ENCODE measurements at regions not wholly inside any gene's neighbourhood (a gene's known extent, or its start where the extent isn't known, plus 50 kb on each side); places are given as distances from the start of the nearest gene placed in this dataset.
"Not testable (repeated sequence)": the region's sequence is repeated elsewhere in the genome, so short reads cannot be mapped to it uniquely, and the experiment has no call there.

DNA sequence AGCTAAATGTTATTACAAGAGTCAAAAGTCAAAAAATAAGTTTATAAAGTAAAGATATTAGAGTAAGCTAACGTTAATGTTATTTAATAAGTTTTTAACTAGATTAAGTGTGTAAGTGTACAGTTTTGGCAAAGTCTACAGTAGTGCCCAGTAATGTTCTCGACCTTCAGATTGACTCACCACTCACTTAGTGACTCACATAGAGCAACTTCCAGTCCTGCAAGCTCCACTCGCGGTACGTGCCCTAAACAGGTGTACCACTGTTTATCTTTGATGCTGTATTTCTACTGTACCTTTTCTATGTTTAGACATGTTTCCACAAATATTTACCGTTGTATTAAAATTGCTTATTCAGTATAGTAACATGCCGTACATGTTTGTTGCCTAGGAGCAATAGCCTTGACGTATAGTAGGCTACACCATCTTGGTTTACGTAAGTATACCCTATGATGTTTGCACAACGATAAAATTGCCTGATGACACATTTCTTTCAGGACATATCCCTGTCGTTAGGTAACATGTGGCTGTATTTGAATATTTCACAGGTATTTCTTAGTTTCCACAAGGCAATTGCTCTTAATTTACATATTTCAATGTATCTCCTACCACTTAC, 1641.9 kb upstream of the PIK3C3 start:
- H3K4me3 ChIP-seq = no peak overlapping the region
- H3K4me1 ChIP-seq = no peaks in the 10 kb centered on the region
- H3K27ac ChIP-seq = no peak overlapping the region
- H3K9me3 ChIP-seq = no peaks in the 10 kb centered on the region
- no peaks in the 10 kb centered on the region for H3K36me3 ChIP-seq
- H3K27me3 ChIP-seq = no peaks in the 10 kb centered on the region
- no peak for TF ChIP-seq POLR2A (IDR thresholded peaks at IDR 0.05)
- TF ChIP-seq, protein P1, sequence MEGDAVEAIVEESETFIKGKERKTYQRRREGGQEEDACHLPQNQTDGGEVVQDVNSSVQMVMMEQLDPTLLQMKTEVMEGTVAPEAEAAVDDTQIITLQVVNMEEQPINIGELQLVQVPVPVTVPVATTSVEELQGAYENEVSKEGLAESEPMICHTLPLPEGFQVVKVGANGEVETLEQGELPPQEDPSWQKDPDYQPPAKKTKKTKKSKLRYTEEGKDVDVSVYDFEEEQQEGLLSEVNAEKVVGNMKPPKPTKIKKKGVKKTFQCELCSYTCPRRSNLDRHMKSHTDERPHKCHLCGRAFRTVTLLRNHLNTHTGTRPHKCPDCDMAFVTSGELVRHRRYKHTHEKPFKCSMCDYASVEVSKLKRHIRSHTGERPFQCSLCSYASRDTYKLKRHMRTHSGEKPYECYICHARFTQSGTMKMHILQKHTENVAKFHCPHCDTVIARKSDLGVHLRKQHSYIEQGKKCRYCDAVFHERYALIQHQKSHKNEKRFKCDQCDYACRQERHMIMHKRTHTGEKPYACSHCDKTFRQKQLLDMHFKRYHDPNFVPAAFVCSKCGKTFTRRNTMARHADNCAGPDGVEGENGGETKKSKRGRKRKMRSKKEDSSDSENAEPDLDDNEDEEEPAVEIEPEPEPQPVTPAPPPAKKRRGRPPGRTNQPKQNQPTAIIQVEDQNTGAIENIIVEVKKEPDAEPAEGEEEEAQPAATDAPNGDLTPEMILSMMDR (IDR thresholded peaks at IDR 0.05) = no peak
- DNase-seq = no peak

DNA sequence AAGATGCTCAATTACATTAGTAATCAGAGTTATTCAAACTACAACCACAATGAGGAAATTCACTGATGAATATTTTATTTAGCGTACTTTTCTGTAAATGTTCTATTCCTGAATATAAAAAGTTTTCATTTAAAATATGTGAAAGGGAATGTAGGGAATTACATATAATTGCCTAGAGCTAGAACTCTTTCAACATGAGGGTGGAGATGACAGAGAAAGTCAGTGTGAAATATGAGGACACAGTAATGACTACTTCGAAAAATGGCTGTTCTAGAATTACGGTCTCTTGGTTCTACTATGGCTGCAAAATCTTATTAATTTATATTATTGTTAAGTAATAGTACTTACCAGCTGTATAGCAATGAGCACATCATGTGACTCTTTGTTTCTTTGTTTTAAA, 1647.4 kb upstream of the PIK3C3 start:
- no peak overlapping the region for H3K27ac ChIP-seq
- no peaks in the 10 kb centered on the region for H3K36me3 ChIP-seq
- no peaks in the 10 kb centered on the region for H3K4me1 ChIP-seq
- TF ChIP-seq, protein P1 (IDR thresholded peaks at IDR 0.05) = no peak
- no peak for TF ChIP-seq POLR2A (IDR thresholded peaks at IDR 0.05)
- no peaks in the 10 kb centered on the region for H3K9me3 ChIP-seq
- no peak for DNase-seq
- no peak overlapping the region for H3K4me3 ChIP-seq
- H3K27me3 ChIP-seq = no peaks in the 10 kb centered on the region

DNA sequence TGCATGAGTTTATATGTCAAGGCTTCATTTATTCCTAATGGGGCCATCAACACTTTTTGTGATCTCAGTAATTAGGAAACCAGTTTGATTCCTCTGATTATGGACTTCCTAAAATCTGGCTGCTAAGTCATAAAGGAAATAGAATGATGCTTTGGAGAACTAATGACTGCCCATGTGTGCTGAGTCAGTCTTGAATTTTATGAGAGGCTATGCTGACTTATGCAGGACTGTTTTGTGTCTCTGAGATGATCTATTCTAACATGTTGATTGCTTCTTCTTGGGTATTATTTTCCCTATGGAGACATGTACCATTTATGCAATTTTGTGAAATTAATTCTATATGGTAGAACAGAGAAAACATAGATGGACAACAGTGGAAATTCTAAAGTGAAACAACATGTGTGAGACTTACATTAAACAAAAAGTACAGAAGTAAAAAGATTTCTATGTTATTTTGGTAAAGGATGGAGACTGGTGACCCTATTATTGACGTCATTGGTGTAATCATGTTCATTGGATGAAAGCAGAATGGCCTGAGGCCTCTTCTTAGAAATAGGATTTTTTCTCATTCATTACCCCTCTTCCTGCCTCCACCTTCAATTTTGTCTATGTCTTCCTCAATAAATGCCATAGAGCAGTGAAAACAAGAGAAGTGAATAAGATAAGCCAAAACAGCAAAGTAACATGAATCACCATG, 1658.2 kb upstream of the PIK3C3 start:
- TF ChIP-seq POLR2A (IDR thresholded peaks at IDR 0.05) = no peak
- TF ChIP-seq, protein P1 (IDR thresholded peaks at IDR 0.05) = no peak
- no peaks in the 10 kb centered on the region for H3K9me3 ChIP-seq
- DNase-seq = no peak
- no peaks in the 10 kb centered on the region for H3K4me1 ChIP-seq
- no peaks in the 10 kb centered on the region for H3K27me3 ChIP-seq
- H3K36me3 ChIP-seq = no peaks in the 10 kb centered on the region
- no peak overlapping the region for H3K27ac ChIP-seq
- no peak overlapping the region for H3K4me3 ChIP-seq

DNA sequence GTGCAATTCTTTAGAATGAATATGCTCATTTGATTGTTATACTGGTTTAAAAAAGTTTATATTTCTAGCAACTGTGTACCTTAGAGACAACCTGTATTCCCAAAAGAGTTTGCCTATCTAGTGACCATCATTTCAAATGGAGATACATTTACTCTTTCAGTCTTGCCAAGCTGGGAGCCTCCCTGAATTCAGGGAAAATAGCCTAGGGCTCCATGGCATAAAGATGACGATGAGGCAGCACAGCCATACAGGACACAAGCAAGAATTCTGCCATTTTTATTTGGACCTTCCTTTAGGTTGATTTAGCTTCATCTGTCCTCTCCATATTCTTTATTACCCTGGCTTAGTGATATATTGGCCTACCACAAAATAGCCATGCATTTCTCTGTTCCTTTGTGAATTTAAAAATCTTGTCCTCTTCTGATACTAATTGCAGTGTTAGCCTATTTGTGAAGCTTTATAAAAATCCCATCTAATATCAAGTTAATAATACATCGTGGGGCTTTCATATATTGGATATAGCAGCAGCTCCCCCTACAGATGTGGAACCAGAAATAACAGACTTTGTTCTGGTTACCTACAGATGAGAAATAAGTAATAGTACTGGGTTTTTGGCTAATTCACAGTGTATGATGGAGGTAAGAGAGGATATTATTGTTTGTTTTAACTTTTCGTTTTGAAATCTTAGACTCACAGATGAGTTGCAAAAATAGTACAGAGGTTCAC, 1661.9 kb upstream of the PIK3C3 start:
- H3K36me3 ChIP-seq = no peaks in the 10 kb centered on the region
- no peak overlapping the region for H3K27ac ChIP-seq
- no peaks in the 10 kb centered on the region for H3K4me1 ChIP-seq
- no peak for DNase-seq
- H3K27me3 ChIP-seq = no peaks in the 10 kb centered on the region
- no peak for TF ChIP-seq POLR2A (IDR thresholded peaks at IDR 0.05)
- TF ChIP-seq, protein P1 (IDR thresholded peaks at IDR 0.05) = peak in 2 of 6 experiments; percentile 10 to 15
- H3K9me3 ChIP-seq = no peaks in the 10 kb centered on the region
- no peak overlapping the region for H3K4me3 ChIP-seq

DNA sequence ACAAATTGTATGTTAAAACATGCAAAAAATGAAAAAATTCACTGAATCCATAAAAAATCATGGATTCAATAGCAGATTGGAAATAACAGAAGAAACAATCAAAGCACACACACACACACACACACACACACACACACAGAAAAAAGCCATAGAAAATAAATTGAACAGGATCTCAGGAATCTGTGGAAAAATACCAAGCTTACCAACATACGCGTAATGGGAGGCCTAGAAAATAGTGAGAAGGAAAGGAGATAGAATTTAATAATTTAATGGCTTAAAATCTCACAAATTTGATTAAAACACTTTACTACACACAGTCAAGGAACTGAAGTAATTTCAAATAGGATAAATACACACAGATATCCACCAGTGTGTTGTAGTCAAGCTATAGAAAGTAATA, 1671.5 kb upstream of the PIK3C3 start:
- H3K36me3 ChIP-seq = no peaks in the 10 kb centered on the region
- H3K4me3 ChIP-seq = no peak overlapping the region
- DNase-seq = no peak
- no peaks in the 10 kb centered on the region for H3K9me3 ChIP-seq
- no peaks in the 10 kb centered on the region for H3K27me3 ChIP-seq
- TF ChIP-seq POLR2A (IDR thresholded peaks at IDR 0.05) = no peak
- no peaks in the 10 kb centered on the region for H3K4me1 ChIP-seq
- H3K27ac ChIP-seq = no peak overlapping the region

DNA sequence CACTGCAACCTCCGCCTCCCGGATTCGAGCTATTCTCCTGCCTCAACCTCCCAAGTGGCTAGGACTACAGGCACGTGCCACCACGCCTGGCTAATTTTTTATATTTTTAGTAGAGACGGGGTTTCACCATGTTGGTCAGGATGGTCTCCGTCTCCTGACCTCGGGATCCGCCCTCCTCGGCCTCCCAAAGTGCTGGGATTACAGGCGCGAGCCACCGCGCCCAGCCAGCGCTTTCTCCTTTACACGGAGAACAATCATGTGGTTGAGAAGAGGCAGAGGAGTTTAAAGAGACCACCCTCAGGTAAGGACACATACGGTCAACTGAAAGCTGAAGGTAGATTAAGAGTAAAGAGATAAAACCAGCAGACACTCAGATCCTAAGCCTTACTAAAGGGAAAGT, 1673.7 kb upstream of the PIK3C3 start:
- H3K9me3 ChIP-seq, H3K27me3 ChIP-seq, H3K36me3 ChIP-seq, H3K4me1 ChIP-seq, H3K27ac ChIP-seq, H3K4me3 ChIP-seq, DNase-seq: not testable (repeated sequence)

All from Peyer's patch (tissue), 4 donors.